ENCODE measurements at regions not wholly inside any gene's neighbourhood (a gene's known extent, or its start where the extent isn't known, plus 50 kb on each side); places are given as distances from the start of the nearest gene placed in this dataset.

DNA sequence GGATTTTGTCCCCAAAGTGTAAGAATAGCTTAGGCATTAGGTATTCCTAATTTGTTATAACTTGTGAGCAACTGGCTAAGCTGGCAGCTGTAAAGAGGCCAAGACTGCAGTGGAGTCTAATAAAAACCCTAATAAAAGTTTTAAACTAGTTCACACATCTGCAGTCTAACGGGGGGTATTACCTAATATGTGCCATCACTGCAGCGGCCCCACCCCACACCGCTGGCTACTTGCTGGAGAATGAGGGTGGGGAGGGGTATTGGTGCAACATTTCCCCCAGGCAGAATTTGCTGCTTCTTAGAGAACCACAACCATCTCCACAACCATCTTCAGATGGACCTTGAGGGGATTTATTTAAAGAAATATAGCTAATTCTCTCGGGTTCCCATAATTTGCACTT is 135.0 kb downstream of the ZC3H11B start:
- H3K4me2 ChIP-seq (ENCODE audit: insufficient read depth, low read length): no peak overlapping the region
- no peak for DNase-seq (ENCODE audit: insufficient read length, low spot score, missing footprints)
- no peaks in the 10 kb centered on the region for H3K4me1 ChIP-seq (ENCODE audit: insufficient read depth, low read length)
- TF ChIP-seq, protein P1, sequence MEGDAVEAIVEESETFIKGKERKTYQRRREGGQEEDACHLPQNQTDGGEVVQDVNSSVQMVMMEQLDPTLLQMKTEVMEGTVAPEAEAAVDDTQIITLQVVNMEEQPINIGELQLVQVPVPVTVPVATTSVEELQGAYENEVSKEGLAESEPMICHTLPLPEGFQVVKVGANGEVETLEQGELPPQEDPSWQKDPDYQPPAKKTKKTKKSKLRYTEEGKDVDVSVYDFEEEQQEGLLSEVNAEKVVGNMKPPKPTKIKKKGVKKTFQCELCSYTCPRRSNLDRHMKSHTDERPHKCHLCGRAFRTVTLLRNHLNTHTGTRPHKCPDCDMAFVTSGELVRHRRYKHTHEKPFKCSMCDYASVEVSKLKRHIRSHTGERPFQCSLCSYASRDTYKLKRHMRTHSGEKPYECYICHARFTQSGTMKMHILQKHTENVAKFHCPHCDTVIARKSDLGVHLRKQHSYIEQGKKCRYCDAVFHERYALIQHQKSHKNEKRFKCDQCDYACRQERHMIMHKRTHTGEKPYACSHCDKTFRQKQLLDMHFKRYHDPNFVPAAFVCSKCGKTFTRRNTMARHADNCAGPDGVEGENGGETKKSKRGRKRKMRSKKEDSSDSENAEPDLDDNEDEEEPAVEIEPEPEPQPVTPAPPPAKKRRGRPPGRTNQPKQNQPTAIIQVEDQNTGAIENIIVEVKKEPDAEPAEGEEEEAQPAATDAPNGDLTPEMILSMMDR (IDR thresholded peaks at IDR 0.05; ENCODE audit: extremely low read depth, low read depth, low read length): no peak
- H3K27me3 ChIP-seq (ENCODE audit: insufficient read depth, low read length): no peaks in the 10 kb centered on the region
- H2AFZ ChIP-seq (ENCODE audit: low read length): no peak overlapping the region
- no peaks in the 10 kb centered on the region for H3K79me2 ChIP-seq (ENCODE audit: insufficient read depth, low read length)
- H3K36me3 ChIP-seq (ENCODE audit: insufficient read depth, low read length): no peaks in the 10 kb centered on the region
- H3K4me3 ChIP-seq (ENCODE audit: insufficient read depth, low read length): no peak overlapping the region
- no peak overlapping the region for H3K27ac ChIP-seq (ENCODE audit: low read depth, low read length)
- no peaks in the 10 kb centered on the region for H3K9me3 ChIP-seq (ENCODE audit: low read depth, low read length)
- H4K20me1 ChIP-seq (ENCODE audit: insufficient read depth, low read length): no peaks in the 10 kb centered on the region

GRCh38 chr1:219476716-219477115 is 136.2 kb downstream of the ZC3H11B start:
- Histone ChIP-seq H3K27ac (ENCODE audit: low read depth, low read length) (no peak overlapping the region), H2AFZ (ENCODE audit: low read length) (no peak overlapping the region), H3K79me2 (ENCODE audit: insufficient read depth, low read length) (no peaks in the 10 kb centered on the region), H3K36me3 (ENCODE audit: insufficient read depth, low read length) (no peaks in the 10 kb centered on the region), H3K4me2 (ENCODE audit: insufficient read depth, low read length) (no peak overlapping the region), H3K9me3 (ENCODE audit: low read depth, low read length) (no peaks in the 10 kb centered on the region), H3K4me1 (ENCODE audit: insufficient read depth, low read length) (no peaks in the 10 kb centered on the region), H3K27me3 (ENCODE audit: insufficient read depth, low read length) (no peaks in the 10 kb centered on the region), H4K20me1 (ENCODE audit: insufficient read depth, low read length) (no peaks in the 10 kb centered on the region), H3K4me3 (ENCODE audit: insufficient read depth, low read length) (no peak overlapping the region)
- TF ChIP-seq, protein P1 (IDR thresholded peaks at IDR 0.05; ENCODE audit: extremely low read depth, low read depth, low read length): no peak
- no peak for DNase-seq (ENCODE audit: insufficient read length, low spot score, missing footprints)

DNA sequence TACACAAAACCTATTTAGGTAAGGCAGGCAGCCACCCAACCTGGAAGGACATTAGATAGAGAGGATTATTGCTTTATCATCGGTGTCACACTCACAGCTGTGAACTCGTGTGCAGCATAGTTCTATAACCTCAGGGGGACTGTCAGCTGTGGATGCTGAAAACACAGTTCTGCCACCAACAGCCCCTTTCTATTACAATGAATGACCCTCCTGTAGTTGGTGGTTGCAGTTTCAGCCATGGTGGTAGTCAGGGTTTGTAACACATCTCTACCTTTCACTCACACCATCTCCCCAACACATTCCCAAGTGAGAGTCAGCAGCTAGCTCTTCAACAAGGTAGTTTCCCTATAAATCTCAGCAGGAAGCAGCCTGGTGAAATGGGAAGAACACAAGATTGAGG is 136.8 kb downstream of the ZC3H11B start:
- TF ChIP-seq, protein P1 (IDR thresholded peaks at IDR 0.05; ENCODE audit: extremely low read depth, low read depth, low read length): no peak
- Histone ChIP-seq H3K36me3 (ENCODE audit: insufficient read depth, low read length) (no peaks in the 10 kb centered on the region), H3K4me2 (ENCODE audit: insufficient read depth, low read length) (no peak overlapping the region), H2AFZ (ENCODE audit: low read length) (no peak overlapping the region), H3K27ac (ENCODE audit: low read depth, low read length) (no peak overlapping the region), H4K20me1 (ENCODE audit: insufficient read depth, low read length) (no peaks in the 10 kb centered on the region), H3K4me1 (ENCODE audit: insufficient read depth, low read length) (no peaks in the 10 kb centered on the region), H3K27me3 (ENCODE audit: insufficient read depth, low read length) (no peaks in the 10 kb centered on the region), H3K79me2 (ENCODE audit: insufficient read depth, low read length) (no peaks in the 10 kb centered on the region), H3K4me3 (ENCODE audit: insufficient read depth, low read length) (no peak overlapping the region), H3K9me3 (ENCODE audit: low read depth, low read length) (no peaks in the 10 kb centered on the region)
- DNase-seq (ENCODE audit: insufficient read length, low spot score, missing footprints): no peak

- Histone ChIP-seq H3K4me1 (ENCODE audit: insufficient read depth, low read length) (no peaks in the 10 kb centered on the region), H3K4me3 (ENCODE audit: insufficient read depth, low read length) (no peak overlapping the region), H3K27me3 (ENCODE audit: insufficient read depth, low read length) (no peaks in the 10 kb centered on the region), H3K79me2 (ENCODE audit: insufficient read depth, low read length) (no peaks in the 10 kb centered on the region), H4K20me1 (ENCODE audit: insufficient read depth, low read length) (no peaks in the 10 kb centered on the region), H3K36me3 (ENCODE audit: insufficient read depth, low read length) (no peaks in the 10 kb centered on the region), H3K27ac (ENCODE audit: low read depth, low read length) (no peak overlapping the region), H2AFZ (ENCODE audit: low read length) (no peak overlapping the region), H3K9me3 (ENCODE audit: low read depth, low read length) (no peaks in the 10 kb centered on the region), H3K4me2 (ENCODE audit: insufficient read depth, low read length) (no peak overlapping the region)
- DNase-seq (ENCODE audit: insufficient read length, low spot score, missing footprints): no peak
- TF ChIP-seq, protein P1 (IDR thresholded peaks at IDR 0.05; ENCODE audit: extremely low read depth, low read depth, low read length): no peak
Measured at GRCh38 chr1:219472596-219472995, 140.3 kb downstream of the ZC3H11B start.
